HL-60 (cell line): ENCODE measurements at regions not wholly inside any gene's neighbourhood (a gene's known extent, or its start where the extent isn't known, plus 50 kb on each side); places are given as distances from the start of the nearest gene placed in this dataset.

Source experiments
- DNase-seq, 2 experiments: peaks; one replicate each; pipeline ENCODE4 v3.0.0-alpha.2; 2010 to 2020; ENCODE audit warnings: low read depth in 1 of 2, low spot score in 1 of 2
- H3K27ac ChIP-seq: fragments of 250-450 bp; sonication (Bioruptor Pico); replicated peaks from 2 replicates; pipeline ENCODE4 v1.5.1; 2020; ENCODE audit warnings: mild to moderate bottlenecking, moderate library complexity
- H3K27me3 ChIP-seq: fragments of 250-450 bp; sonication (Bioruptor Pico); 2 replicates; pipeline ENCODE4 v1.5.1; 2021; ENCODE audit warnings: mild to moderate bottlenecking, moderate library complexity; ENCODE audit not compliant: insufficient read depth, poor library complexity, severe bottlenecking
- H3K4me3 ChIP-seq: replicated peaks from 2 replicates; pipeline ENCODE4 v1.5.1; 2011; ENCODE audit warnings: mild to moderate bottlenecking, control low read depth, low read length; ENCODE audit not compliant: insufficient read depth
- CTCF ChIP-seq: IDR thresholded peaks from one replicate; pipeline ENCODE4 v1.5.1; 2011; ENCODE audit warnings: low read length, control low read depth, inconsistent platforms; ENCODE audit not compliant: insufficient read depth
- GABPA ChIP-seq: IDR thresholded peaks from 2 replicates; pipeline ENCODE4 v1.6.1; 2012; ENCODE audit warnings: low read depth
- POLR2AphosphoS5 ChIP-seq: IDR thresholded peaks from 2 replicates; pipeline ENCODE4 v1.6.1; 2012; ENCODE audit warnings: low read depth
- REST ChIP-seq: IDR thresholded peaks from 2 replicates; pipeline ENCODE4 v1.6.1; 2012; ENCODE audit warnings: low read depth; ENCODE audit not compliant: insufficient replicate concordance
- SPI1 ChIP-seq: IDR thresholded peaks from 2 replicates; pipeline ENCODE4 v1.6.1; 2012; ENCODE audit warnings: low read depth, mild to moderate bottlenecking, borderline replicate concordance

GRCh38 chr10:58982470-58983239 lies 193.8 kb upstream of the PHYHIPL start:
- DNase-seq = no peak
- Histone ChIP-seq H3K27ac (no peak overlapping the region), H3K4me3 (no peak overlapping the region), H3K27me3 (no peaks in the 10 kb centered on the region)
- TF ChIP-seq SPI1 (no peak), GABPA (no peak), POLR2AphosphoS5 (no peak), CTCF (no peak), REST (no peak)

GRCh38 chr10:58985216-58985615 lies 191.2 kb upstream of the PHYHIPL start:
- DNase-seq = no peak
- Histone ChIP-seq H3K4me3 (no peak overlapping the region), H3K27ac (no peak overlapping the region), H3K27me3 (peaks cover 2% of the 10 kb centered on the region)
- TF ChIP-seq GABPA (no peak), REST (no peak), POLR2AphosphoS5 (no peak)

GRCh38 chr10:58989486-58990039 lies 186.9 kb upstream of the PHYHIPL start:
- no peak for TF ChIP-seq SPI1
- no peak for TF ChIP-seq REST
- TF ChIP-seq POLR2AphosphoS5 = no peak
- no peak for TF ChIP-seq CTCF
- TF ChIP-seq GABPA = no peak
- Histone ChIP-seq H3K27me3 (peaks cover 2% of the 10 kb centered on the region), H3K27ac (no peak overlapping the region), H3K4me3 (no peak overlapping the region)
- no peak for DNase-seq
